Activated CD4-positive, alpha-beta T cell treated with anti-CD3 and anti-CD28 coated beads, Interleukin-10, Interleukin-2, amounts not matched to agents 100 ng/mL and 50 ng/mL, durations not matched to agents 16 hours and 8 hours (primary cell): ENCODE measurements at regions not wholly inside any gene's neighbourhood (a gene's known extent, or its start where the extent isn't known, plus 50 kb on each side); places are given as distances from the start of the nearest gene placed in this dataset.

Experiments used
- DNase-seq: peaks from one replicate; pipeline ENCODE4 v3.0.0-alpha.2; 2020

DNA sequence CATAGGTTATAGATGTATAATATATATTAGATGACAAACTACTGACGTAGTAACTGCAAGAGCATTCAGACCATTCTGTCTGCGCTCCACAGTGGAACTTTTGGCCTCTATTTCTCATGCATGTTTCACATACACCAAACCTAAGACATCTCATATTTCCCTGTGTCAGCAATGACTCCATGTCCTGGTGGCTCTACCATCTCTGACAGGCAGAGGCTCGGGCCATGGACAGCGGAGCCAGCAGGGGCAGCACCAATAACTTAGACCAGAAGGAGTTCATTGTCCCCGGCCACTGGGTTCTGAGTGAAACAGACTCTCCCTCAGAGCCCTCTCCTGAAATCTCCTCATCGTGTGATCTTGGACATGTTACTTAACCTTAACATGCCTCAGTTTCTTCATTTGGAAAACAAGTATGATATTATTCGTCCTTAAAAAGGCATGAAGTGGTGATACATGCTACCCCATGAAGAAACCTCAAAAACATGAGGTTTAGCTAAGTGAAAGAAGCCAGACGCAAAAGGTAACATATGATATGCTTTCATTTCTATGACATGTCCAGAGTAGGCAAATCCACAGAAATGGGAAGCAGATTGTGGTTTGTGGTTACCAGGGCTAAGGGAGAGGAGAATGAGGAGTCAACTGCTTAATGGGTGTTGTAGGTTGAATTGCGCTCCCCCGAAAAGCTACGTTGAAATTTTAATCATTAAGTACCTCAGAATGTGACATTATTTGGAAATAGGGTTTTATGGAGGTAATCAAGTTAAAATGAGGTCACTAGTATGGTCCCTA lies 564.0 kb upstream of the JARID2 start:
- no peak for DNase-seq

DNA sequence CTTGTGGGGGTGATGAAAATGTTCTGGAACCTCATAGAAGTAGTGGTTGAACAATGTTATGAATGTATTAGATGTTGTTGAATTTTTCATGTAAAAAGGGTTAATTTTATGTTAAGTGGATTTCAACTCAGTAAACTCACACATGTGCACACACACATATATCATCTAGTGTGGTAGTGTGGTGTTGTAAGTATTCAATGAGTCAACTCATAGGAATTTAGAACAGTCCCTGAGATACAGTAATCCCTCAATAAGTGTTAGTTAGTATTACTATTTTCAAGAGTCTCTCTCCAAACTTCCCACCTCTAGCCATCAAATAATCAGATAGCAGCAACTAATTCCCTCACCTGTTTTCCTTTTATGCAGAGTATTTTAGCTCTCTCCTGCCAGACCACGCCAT lies 563.1 kb upstream of the JARID2 start:
- no peak for DNase-seq

DNA sequence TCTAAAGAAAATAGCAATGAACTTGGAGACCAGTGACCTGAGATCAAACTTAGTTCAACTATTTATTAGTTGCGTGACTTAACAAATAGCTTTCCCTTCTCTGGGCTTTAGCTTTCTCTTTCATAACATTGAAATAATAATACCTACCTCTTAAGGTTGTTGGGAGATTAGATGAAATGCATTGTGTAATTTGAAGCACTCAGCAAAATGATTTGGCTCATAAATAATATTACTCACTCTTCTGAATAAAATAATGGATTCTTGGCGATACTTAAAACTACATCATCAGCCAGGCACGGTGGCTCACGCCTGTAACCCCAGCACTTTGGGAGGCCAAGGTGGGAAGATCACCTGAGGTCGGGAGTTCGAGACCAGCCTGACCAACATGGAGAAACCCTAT lies 556.2 kb upstream of the JARID2 start:
- no peak for DNase-seq

DNA sequence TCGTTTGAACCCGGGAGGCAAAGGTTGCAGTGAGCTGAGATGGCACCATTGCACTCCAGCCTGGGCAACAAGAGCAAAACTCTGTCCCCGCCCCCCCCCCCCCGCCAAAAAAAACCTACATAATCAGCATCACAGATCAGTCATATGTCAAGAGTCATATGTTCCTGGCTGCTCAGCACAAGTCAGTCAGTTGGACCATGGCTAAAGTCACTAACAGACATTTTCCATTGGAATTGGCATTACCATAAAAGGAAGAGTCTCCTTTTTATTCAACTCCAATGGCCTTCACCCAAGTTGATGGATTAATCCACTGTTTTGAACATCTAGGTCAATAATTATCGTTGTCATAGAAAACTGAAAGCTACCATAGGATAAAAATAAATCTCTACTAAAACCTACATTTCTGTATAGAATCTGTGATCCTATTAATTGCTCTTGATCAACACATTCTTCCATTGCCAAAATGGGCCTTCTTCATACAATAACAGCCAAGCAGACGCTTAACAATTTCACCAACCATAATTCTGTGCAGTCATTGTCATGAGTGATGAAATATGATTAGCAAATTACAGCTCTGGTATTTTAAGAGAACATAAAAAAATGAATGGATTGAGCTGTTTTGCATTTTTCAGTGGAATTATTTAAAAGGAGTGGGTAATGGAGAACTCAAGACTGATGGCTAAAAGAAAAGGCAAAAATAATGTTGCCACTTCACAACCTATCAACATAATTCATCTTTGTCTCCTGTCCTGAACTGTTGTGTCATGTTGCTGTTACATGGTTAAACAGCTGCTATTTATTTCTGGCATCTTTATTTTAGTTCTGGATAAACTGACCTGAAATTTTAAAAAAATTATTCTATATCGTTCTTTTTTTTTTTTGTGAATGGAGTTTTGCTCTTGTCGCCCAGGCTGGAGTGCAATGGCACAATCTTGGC lies 555.5 kb upstream of the JARID2 start:
- DNase-seq = no peak

DNA sequence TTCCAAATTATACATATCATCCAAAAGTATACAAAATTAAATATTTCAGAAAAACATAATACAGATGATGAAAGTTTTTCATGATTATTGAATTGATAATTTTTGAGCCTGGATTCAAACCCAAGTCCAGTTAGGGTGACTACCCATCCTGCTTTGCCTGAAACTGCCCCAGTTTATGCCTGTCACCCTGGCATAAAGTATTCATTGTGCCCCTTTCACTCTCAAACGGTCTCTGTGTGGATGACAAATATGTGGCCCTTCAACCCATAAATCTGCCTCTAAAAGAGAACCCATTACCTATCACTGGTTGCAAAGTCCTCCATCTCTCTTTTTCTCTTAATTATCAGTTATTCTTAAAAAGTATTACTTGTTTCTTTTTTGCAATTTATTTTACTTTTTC lies 553.7 kb upstream of the JARID2 start:
- DNase-seq = no peak

DNA sequence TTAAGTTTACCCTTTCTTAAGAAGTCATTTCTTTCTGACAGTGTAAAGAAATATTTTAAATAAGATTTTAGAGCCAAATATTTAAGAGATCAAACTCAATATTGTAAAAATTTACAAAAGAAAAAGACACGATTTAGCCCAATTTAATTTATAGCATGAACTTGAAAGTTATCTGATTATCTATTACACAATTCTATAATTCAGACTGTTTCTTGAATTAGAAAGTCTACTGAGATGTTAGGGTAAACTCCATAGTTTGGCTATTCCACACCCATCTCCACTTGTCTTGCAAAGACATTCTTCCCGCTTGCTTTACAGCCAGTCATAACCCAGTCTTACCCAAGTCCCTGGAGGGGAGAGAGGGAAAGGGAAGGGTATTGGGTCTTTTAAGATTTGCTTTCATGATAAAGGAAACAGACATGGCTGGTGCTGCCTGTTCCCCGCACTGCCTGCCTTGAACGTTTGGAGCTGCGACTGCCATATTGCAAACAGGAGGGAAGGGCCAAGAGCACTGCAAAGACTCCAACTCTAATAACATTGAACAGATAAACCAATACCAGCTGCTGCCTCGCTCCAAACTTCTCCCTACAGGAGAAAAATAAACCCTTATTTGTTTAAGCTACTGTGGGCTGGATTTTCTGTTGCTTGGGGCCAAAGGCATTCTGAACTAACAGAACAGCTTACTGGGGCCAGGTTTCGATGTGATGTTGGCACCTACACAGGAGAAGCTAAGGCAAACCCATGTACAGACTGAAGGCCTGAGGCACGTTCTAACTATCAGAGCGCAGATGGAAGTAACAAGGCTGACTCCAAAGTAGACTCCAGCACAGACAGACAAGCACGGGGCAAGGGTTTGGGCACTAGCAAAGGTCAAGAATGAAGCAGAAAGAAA lies 552.3 kb upstream of the JARID2 start:
- no peak for DNase-seq

DNA sequence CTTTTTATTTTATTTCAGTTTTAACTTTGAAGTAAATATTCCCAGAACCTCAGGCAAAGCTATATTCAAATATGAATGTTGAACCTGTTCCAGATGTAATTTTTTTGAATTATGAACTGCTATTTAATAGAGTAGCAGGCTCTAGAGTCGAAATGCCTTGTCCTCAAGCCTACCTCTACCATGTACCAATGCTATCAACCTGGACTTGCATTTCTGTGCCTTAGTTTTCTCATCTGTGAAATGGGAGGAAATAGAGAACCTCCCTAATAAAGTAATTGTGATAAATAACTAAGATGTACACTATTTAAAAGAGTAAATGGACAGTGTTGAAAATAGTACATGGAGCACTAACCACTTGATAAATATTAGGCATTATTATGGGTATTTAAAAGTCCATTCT lies 551.6 kb upstream of the JARID2 start:
- DNase-seq = no peak

DNA sequence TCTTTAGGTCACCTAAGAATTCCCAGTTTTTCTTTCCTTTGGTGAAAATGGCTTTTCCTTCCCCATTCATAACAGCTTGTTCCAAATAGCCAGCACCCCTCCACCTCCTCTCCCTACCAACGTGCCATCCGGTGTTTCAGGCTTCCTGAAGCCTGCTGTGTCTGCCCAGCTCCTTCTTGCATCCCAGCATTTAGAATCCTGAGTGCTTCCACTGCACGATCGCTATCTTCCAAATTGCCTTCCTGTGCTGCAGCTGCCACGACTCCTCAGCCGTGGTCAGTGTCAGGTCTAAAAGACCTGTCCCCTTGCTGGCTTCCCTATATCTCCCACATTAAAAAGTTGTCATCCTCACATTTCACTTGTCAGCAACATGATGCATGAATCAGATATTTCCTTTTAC lies 550.3 kb upstream of the JARID2 start:
- no peak for DNase-seq

DNA sequence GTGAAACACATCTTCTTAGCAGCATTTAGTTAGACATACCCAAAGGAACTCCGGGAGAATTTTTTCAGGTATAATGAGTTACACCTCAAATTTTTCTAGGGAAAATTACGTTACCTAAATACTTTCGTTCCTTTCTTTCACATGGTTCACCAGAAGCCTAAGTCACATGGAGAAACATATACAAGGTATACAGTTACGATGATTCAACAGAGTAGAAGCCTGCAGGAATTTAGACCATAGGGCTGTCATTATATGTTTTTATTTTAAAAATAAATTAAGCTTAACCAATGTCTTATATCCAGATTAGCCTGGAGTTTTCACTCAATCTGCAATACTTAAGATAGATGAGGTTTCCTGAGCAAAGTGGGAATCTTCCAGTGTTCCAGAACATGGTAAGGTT lies 549.5 kb upstream of the JARID2 start:
- DNase-seq = no peak

DNA sequence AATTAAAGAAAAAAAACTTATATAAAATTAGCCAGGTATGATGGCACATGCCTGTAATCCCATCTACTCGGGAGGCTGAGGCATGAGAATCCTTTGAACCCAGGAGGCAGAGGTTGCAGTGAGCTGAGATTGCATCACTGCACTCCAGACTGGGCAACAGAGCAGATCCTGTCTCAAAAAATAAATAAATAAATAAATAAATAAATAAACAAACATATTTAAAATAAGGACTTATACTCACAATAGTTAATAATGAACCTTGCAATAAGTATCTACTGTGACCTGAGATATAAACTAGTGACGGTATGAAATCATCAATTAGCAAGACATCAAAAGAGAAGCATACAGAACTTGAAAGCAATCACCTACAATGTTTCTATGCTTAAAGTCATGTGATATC lies 548.4 kb upstream of the JARID2 start:
- DNase-seq = no peak

DNA sequence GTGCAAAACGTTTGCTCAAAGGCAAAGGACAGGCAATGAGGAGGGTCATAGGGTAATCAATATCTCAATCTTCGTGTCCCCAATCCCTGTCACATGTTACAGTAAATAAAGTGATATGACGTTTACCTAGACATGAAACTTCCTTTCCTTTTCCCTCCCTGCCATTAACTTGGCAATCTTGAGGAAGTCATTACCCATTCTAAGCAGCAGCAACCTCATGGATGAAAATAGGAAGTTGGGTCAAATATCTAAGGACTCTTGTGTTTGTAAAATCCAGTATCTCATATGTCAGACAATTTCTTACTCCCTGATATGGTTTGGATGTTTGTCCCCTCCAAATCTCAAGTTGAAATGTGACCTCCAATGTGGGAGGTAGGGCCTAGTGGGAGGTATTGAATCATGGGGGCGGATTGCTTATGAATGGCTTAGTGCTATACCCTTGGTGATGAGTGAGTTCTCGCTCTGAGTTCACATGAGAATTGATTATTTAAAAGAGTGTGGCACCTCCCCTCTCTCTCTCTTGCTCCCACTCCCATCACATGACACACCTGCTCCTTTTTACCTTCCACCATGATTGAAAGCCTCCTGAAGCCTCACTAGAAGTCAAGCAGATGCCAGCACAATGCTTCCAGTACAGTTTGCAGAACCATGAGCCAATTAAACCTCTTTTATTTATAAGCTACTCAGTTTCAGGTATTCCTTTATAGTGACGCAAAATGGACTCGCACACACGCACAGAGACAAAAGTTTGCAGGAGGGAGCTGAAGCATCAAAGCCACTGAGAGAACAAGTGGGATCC lies 545.9 kb upstream of the JARID2 start:
- DNase-seq = no peak

DNA sequence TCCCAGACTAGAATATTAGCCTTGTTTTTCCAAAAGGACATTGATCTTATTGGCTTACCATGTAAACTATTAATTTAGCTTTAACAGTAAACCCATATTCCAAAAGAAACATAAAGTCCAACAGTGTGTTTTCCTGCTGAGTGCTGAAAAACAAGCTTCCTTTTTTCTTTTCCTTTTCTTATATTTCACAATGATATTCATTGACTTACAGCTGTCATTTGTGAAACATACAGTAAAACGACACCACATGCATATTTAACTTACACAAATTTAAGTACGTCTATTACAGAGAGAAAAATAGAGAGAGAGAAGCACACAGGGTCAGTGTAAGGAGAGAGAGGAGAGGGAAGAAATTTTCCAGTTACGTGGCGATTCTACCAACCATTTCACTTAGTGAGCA lies 543.9 kb upstream of the JARID2 start:
- DNase-seq = no peak

DNA sequence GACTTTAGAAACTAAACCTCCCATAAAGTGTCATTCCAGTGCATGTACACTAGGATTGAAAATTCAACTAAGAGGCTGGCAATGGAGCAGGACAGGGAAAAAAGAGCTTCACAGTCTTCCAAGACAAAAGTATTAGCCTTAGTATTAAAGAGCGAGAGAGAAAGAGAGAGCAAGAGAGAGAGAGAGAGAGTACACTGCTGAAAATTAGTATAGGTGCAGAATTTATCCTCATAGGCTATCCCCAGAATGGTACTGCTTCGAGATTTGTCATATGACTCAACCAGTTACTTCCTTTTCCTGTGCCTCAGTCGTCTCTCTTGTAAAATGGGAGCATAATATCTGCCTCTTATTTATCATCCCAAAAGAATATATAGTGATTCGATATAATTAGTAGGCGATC lies 543.2 kb upstream of the JARID2 start:
- DNase-seq = no peak

DNA sequence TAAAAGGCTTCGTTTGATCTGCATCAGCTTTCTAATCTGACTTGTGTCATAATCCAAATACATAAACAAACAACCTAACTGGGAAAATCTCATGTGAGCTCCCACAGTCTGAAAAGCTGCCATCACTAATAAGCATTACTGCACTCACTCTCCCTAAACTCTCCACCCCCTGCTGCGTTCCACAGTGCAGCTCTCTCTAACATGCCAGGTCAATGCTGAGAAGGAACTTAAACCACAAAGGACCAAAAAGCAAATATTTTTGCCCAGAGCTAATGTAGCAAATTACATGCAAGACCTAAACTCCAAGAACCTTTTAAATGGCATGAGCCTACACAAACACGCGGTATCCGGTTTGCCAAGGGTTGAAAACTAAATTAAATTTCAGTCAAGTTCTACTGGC lies 542.3 kb upstream of the JARID2 start:
- DNase-seq = no peak

DNA sequence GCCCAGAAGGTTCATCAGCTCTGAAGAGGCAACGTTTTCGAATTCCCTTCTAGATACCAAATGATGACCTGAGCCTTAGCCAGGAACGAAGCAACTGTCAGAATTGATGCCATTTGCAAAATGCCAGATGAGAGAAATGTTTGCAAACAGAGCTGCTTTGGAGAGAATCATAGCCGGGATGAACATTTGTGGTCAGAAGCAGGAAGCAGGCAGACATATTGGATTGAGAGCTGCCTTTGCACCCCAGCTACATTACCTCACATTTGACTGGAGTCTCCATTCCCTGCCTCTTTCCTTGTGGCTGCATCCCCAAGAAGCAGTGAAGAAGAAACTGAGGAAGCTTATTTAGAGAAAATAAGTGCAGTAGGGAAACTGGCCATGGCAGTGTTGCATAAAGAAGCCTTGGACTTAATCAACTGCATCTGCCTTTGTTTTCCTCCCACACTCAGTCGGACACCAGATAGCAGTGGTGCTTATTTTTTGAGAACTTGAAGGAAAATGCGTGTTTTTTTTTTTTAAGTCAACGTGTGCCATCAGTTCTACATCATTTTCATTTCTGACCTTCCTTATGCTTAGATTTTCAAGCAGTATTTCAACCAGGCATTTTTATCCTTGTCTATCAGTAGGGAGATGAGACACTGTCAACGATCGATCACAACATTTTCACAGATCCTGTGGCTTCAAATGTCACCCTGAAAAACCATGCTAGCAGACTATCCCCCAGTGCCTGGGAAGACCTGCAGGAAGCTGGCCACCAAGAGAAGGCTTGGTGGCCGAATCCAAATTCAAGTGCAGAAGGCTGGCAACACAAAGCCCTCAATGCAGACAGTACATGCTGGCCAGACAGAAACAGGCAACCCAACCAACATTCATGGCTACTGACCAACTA lies 541.2 kb upstream of the JARID2 start:
- DNase-seq = no peak

DNA sequence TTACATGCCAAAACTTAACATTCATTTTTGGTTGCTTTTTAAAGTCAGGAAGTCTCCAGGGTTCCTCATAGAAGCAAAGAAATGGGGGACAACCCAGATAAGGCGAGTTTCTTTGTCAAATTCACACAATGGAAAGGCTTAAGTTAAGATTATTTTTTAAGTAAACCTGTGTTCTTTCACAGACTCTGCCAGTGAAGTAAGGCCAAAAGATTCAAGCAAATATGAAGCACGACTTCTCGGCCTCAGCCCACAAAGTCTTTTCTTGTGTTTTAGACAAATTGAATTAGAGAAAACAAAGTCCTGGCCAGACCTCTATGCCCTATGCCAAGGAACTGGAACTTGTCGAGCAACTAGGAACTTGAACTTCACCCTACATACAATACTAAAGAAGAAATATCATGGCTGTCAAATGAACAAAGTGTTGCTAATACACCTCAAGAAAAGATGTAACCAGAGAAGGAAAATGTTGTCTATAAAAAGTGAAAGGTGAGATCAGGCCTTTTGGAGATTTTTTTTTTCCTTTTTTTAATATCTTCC lies 540.0 kb upstream of the JARID2 start:
- no peak for DNase-seq

DNA sequence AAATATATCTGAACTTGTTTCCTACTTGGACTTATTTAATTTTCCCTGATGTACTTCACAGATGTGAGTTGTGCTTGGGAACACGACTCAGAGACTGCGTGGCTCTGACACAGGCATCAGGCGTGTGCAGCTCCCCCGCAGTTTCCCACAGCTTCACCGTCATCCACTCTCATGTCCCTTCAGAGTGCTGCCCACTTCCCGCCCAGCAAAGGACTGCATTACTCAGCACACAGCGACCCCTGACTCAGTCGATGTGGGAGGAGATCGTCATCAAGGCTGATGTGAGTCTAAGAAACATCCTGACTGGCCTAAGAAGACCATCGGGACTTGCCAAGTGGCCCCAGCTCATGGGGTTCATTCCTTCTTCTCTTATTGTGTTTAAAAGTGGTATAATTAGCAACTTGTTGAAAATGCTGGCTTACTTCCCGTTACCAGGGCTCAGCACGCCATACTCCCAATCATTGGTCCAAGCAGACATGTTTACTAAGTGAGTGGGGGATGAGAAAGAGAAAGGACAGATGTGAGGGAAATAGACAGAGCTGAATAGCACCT lies 539.4 kb upstream of the JARID2 start:
- DNase-seq = peak; percentile 62

DNA sequence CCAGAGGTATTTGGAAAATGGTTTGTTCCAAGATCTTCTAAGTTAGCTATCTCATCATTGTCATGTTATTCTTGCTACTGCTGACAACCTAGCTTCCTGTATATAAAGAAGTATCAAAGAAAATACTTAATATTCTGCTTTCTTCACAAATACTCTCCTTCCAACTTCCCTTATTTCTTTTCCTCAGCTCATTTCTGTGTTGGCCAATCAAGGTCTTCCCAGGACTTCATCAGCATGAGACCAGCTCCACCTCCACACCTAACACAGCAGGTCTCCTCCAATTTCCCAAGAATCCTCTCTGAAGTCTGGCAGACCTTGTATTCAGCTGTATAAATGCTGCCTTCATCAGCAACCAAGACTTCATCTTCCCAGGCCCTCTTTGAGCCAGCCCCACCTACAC lies 538.6 kb upstream of the JARID2 start:
- DNase-seq = no peak

DNA sequence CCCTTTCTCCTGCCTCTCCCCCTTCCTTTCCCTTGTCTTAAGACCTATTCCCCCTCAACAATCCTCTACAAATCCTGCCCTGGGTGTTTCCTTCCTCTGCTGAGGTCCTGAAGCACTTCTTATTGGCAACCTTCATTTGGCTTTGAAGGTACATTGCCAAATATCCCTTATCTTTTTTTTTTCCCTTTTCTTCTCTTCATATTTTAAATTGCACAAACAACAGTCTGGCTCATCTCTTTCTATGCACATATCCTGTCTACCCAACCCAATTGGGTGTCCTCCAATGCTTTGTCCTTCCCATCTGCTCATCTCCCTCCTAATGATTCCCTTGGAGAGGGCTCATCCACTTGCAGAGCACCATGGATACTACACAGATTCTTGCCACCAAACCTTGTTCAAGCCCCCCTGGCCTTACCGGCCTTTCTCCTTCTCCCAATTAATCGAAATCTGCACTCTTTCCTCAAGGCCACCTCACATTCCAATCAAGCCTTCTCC lies 537.9 kb upstream of the JARID2 start:
- DNase-seq = no peak

DNA sequence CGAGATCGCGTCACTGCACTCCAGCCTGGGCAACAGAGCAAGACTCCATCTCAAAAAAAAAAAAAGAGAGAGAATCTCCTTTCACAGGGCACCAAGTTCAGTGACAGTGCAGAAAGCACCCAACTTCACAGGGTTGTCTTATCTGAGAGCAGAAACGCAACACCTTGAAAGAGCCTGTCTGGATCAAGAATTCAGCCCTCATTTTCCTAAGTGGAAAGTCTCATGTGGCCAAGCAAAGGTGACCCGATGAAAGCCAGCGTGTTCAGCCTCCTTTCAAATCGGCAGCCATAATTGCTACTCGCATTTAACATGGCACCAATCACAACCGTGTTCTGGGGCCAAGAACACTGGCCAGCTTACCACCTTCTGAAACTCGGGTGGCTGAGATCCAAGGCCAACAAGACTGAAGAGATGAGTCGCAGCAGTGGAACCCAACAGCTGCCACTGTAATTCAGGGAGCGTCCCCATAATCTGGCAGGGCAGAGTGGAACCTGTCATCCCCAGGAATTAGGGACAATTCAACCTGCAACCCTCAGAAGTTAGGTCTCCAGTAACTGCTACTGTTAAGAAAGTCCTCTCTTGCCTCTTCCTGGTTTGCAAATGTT lies 536.7 kb upstream of the JARID2 start:
- no peak for DNase-seq
